ENCODE measurements at regions not wholly inside any gene's neighbourhood (a gene's known extent, or its start where the extent isn't known, plus 50 kb on each side); places are given as distances from the start of the nearest gene placed in this dataset.

DNA sequence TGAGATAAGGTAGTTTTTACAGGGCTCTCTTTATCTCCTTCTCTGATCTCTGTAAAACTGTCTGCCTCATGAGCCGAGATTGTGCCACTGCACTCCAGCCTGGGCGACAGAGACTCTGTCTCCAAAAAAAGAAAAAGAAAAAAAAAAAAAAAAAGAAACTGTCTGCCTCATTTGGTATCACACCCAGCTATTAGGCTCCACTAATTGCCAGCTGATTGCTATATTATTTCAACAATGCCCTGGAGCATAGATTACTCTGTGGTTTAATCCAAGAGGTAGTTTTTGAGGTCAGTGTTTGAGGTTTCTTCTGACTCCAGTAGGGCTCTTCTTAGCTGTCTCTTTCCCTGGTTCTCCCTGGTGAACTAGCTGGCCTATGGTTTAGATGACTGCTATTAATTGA is 268.1 kb upstream of the PLPP4 start:
- peaks cover 0 to 2% (median 0%) of the 10 kb centered on the region in 7 donors for H3K27me3 ChIP-seq (replicated peaks in 1 of 7)
- DNase-seq: no peak
- intact Hi-C loops (cut with DNase I; ENCODE audit: low total_unique reads): no loop called here
- no peak overlapping the region for H3K27ac ChIP-seq
- H3K4me1 ChIP-seq: no peaks in the 10 kb centered on the region
- H3K36me3 ChIP-seq: no peaks in the 10 kb centered on the region
- no peaks in the 10 kb centered on the region for H3K9me3 ChIP-seq
- TF ChIP-seq, protein P1, sequence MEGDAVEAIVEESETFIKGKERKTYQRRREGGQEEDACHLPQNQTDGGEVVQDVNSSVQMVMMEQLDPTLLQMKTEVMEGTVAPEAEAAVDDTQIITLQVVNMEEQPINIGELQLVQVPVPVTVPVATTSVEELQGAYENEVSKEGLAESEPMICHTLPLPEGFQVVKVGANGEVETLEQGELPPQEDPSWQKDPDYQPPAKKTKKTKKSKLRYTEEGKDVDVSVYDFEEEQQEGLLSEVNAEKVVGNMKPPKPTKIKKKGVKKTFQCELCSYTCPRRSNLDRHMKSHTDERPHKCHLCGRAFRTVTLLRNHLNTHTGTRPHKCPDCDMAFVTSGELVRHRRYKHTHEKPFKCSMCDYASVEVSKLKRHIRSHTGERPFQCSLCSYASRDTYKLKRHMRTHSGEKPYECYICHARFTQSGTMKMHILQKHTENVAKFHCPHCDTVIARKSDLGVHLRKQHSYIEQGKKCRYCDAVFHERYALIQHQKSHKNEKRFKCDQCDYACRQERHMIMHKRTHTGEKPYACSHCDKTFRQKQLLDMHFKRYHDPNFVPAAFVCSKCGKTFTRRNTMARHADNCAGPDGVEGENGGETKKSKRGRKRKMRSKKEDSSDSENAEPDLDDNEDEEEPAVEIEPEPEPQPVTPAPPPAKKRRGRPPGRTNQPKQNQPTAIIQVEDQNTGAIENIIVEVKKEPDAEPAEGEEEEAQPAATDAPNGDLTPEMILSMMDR (IDR thresholded peaks at IDR 0.05 in 8 of 11, conservative IDR thresholded peaks at IDR 0.05 in 3 of 11): no peak
- no peak for TF ChIP-seq POLR2AphosphoS5 (IDR thresholded peaks at IDR 0.05)
- TF ChIP-seq POLR2A (IDR thresholded peaks at IDR 0.05): no peak
- H3K4me3 ChIP-seq: no peak overlapping the region
- 51 to 76% (median 61%) methylated on average over 2 of the region's 2 CpGs for WGBS, 5 donors

DNA sequence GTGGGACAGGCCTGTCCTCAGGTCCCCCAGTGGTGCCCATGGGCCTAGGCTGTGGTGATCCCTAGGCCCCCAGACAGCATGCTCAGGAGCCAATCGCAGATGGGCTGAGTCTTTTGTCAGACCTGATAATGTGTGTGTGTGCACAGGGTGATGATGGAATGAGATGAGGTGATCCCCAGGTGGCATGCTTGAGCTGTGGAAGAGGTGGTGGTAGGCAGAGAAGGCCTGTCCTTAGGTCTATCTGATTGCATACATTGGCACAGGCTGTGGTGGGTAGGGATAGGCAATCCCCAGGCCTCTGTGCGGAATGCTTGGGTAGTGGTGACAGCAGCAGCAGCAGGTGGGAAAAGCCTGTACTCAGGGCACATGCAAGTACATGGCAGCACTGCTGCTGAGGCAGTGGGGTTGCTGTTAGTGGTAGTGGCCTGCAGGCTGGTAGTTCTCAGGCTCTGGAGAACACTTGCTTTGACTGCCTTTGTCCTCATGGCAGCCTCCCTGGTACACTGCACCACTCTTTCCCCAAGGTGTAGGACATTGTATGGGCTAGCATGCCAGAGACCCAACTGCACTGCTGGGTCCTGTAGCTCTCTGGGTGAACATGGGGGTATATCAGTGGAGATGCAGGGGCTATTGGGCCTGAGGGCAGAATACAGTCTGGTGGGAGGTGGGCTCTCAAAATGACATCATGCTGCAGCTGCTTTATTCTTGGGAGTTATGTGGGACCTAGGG is 260.9 kb upstream of the PLPP4 start:
- Histone ChIP-seq H3K27me3 (replicated peaks in 1 of 7) (no peaks in the 10 kb centered on the region), H3K4me3 (no peak overlapping the region), H3K9me3 (no peaks in the 10 kb centered on the region), H3K36me3 (no peaks in the 10 kb centered on the region), H3K4me1 (no peaks in the 10 kb centered on the region), H3K27ac (no peak overlapping the region)
- intact Hi-C loops (cut with DNase I; ENCODE audit: low total_unique reads): no loop called here
- DNase-seq: no peak
- TF ChIP-seq POLR2A (IDR thresholded peaks at IDR 0.05) (no peak), POLR2AphosphoS5 (IDR thresholded peaks at IDR 0.05) (no peak)
- TF ChIP-seq, protein P1 (IDR thresholded peaks at IDR 0.05 in 8 of 11, conservative IDR thresholded peaks at IDR 0.05 in 3 of 11): no peak
- 79 to 100% (median 93%) methylated on average over 2 of the region's 2 CpGs for WGBS, 5 donors

DNA sequence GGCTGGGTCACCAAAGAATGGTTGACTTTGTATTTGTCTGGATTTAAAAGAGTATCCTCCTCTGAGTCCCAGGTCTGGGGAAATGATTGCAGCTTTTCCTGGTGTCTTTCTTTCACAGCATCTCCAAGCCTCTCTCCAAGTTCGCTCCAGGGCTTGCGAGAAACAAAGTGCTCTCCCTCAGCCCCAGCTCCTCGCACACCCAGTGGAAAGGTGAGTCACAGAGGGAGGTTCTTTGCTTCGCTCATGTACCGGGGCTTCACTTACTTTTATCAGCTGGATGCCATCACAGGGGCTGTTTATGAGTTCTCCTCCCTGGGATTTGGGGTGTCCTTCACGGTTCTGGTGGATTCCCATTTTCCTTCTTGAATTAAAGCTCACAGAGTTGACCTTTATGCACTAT is 252.2 kb upstream of the PLPP4 start:
- Histone ChIP-seq H3K4me1 (no peaks in the 10 kb centered on the region), H3K27me3 (replicated peaks in 1 of 7) (peaks cover 0 to 9% (median 0%) of the 10 kb centered on the region in 7 donors), H3K4me3 (no peak overlapping the region), H3K36me3 (no peaks in the 10 kb centered on the region), H3K9me3 (no peaks in the 10 kb centered on the region), H3K27ac (no peak overlapping the region)
- 75 to 91% (median 83%) methylated on average over 6 of the region's 6 CpGs for WGBS, 5 donors
- TF ChIP-seq, protein P1 (IDR thresholded peaks at IDR 0.05 in 8 of 11, conservative IDR thresholded peaks at IDR 0.05 in 3 of 11): no peak
- no peak for TF ChIP-seq POLR2A (IDR thresholded peaks at IDR 0.05)
- TF ChIP-seq POLR2AphosphoS5 (IDR thresholded peaks at IDR 0.05): no peak
- intact Hi-C loops (cut with DNase I; ENCODE audit: low total_unique reads): no loop called here
- no peak for DNase-seq

DNA sequence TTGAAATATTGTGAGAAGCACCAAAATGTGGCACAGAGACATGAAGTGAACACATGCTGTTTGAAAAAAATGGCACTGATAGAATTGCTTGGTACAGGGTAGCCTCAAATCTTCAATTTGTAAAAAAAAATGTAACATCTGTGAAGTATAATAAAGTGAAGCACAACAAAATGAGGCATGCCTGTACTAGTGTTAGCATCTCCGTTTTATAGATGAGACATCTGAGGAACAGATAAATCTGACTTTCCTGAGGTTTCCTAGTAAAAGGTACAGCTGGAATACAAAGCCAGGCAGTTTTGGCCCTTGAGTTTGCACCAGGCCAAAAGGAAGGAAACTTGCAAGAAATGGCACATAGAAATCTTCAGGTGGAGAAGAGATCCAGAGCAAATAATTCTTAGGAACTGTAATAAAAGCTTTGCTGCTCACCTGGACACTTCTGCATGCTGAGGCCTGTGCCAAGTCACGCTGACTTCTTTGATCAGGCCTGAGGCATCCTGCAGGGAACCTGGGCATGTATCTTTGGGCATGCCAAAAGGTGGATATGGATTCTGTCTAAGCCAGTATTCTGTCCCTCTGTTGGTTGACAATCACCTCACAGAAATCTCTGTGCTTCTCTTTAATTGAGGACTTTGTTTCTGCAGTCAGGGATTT is 251.5 kb upstream of the PLPP4 start:
- no peaks in the 10 kb centered on the region for H3K9me3 ChIP-seq
- no peak for TF ChIP-seq POLR2A (IDR thresholded peaks at IDR 0.05)
- no peak for TF ChIP-seq POLR2AphosphoS5 (IDR thresholded peaks at IDR 0.05)
- TF ChIP-seq, protein P1 (IDR thresholded peaks at IDR 0.05 in 8 of 11, conservative IDR thresholded peaks at IDR 0.05 in 3 of 11): no peak
- H3K4me3 ChIP-seq: no peak overlapping the region
- no peaks in the 10 kb centered on the region for H3K4me1 ChIP-seq
- peaks cover 0 to 9% (median 0%) of the 10 kb centered on the region in 7 donors for H3K27me3 ChIP-seq (replicated peaks in 1 of 7)
- intact Hi-C loops (cut with DNase I; ENCODE audit: low total_unique reads): no loop called here
- DNase-seq: no peak
- H3K36me3 ChIP-seq: no peaks in the 10 kb centered on the region
- 69 to 84% (median 79%) methylated on average over 2 of the region's 2 CpGs for WGBS, 5 donors
- no peak overlapping the region for H3K27ac ChIP-seq
